ENCODE measurements at regions not wholly inside any gene's neighbourhood (a gene's known extent, or its start where the extent isn't known, plus 50 kb on each side); places are given as distances from the start of the nearest gene placed in this dataset.
A peak's percentile ranks its signal among the peaks of the same experiment; 100 is the strongest.

- TF ChIP-seq, protein P1, sequence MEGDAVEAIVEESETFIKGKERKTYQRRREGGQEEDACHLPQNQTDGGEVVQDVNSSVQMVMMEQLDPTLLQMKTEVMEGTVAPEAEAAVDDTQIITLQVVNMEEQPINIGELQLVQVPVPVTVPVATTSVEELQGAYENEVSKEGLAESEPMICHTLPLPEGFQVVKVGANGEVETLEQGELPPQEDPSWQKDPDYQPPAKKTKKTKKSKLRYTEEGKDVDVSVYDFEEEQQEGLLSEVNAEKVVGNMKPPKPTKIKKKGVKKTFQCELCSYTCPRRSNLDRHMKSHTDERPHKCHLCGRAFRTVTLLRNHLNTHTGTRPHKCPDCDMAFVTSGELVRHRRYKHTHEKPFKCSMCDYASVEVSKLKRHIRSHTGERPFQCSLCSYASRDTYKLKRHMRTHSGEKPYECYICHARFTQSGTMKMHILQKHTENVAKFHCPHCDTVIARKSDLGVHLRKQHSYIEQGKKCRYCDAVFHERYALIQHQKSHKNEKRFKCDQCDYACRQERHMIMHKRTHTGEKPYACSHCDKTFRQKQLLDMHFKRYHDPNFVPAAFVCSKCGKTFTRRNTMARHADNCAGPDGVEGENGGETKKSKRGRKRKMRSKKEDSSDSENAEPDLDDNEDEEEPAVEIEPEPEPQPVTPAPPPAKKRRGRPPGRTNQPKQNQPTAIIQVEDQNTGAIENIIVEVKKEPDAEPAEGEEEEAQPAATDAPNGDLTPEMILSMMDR (IDR thresholded peaks at IDR 0.05; ENCODE audit: unreplicated experiment in 3 of 3), result no peak
- Mint-ChIP-seq H3K9me3 (no peaks in the 10 kb centered on the region), H3K4me3 (no peak overlapping the region), H3K27me3 (ENCODE audit: low read depth) (no peaks in the 10 kb centered on the region), H3K36me3 (ENCODE audit: low read depth) (no peaks in the 10 kb centered on the region), H3K4me1 (no peaks in the 10 kb centered on the region), H3K27ac (no peak overlapping the region)
Measured at GRCh38 chr1:88293691-88294190, 390.3 kb upstream of the PKN2 start.

DNA sequence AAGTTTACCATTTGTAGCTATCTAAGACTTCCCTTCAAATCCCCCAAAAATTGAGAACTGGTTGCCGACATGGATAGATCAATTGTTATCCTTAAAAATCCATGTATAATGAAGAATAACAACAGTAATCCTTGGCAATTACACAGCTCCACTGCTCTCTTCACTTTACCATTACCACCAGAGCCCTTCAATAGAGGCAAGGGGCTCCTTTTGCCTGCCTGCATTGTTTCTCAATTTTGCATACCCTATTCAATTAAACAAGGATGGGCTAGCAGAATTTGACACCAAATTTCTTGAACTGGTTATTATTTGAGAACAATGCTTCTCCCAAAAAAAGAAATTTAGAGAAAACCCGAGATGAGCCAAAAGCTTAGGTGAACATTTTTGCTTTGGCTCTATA lies 387.8 kb upstream of the PKN2 start:
- Mint-ChIP-seq H3K27me3 (ENCODE audit: low read depth) (no peaks in the 10 kb centered on the region), H3K9me3 (no peaks in the 10 kb centered on the region), H3K36me3 (ENCODE audit: low read depth) (no peaks in the 10 kb centered on the region), H3K4me3 (no peak overlapping the region), H3K27ac (no peak overlapping the region), H3K4me1 (no peaks in the 10 kb centered on the region)
- TF ChIP-seq, protein P1 (IDR thresholded peaks at IDR 0.05; ENCODE audit: unreplicated experiment in 3 of 3), result no peak

- no peaks in the 10 kb centered on the region for H3K4me1 Mint-ChIP-seq
- no peak overlapping the region for H3K27ac Mint-ChIP-seq
- no peaks in the 10 kb centered on the region for H3K27me3 Mint-ChIP-seq (ENCODE audit: low read depth)
- no peak overlapping the region for H3K4me3 Mint-ChIP-seq
- no peaks in the 10 kb centered on the region for H3K9me3 Mint-ChIP-seq
- TF ChIP-seq, protein P1 (IDR thresholded peaks at IDR 0.05; ENCODE audit: unreplicated experiment in 3 of 3), result no peak
- no peaks in the 10 kb centered on the region for H3K36me3 Mint-ChIP-seq (ENCODE audit: low read depth)
Measured at GRCh38 chr1:88296642-88297041, 387.4 kb upstream of the PKN2 start.

DNA sequence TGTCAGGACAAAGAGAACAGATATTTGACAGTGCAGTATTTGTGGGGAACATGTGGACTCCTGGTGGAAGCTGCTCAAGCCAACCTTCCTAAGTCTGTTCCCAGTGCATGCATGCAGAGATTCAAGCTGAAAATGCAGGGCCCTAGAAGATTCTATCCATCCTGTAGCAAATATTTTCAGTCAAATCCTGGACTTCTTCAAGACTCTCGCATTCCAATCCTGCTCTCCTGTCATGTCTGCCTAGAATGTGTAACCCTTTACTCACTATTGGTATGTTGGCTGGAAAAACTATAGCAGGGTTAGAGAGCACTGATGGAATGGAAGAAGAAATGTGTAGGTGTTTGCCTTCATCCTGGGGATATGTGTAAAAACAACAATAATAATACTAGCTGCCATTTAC lies 385.6 kb upstream of the PKN2 start:
- Mint-ChIP-seq H3K36me3 (ENCODE audit: low read depth) (no peaks in the 10 kb centered on the region), H3K27me3 (ENCODE audit: low read depth) (no peaks in the 10 kb centered on the region), H3K9me3 (no peaks in the 10 kb centered on the region), H3K4me1 (peaks cover 7% of the 10 kb centered on the region), H3K27ac (no peak overlapping the region), H3K4me3 (no peak overlapping the region)
- TF ChIP-seq, protein P1 (IDR thresholded peaks at IDR 0.05; ENCODE audit: unreplicated experiment in 3 of 3), result no peak

DNA sequence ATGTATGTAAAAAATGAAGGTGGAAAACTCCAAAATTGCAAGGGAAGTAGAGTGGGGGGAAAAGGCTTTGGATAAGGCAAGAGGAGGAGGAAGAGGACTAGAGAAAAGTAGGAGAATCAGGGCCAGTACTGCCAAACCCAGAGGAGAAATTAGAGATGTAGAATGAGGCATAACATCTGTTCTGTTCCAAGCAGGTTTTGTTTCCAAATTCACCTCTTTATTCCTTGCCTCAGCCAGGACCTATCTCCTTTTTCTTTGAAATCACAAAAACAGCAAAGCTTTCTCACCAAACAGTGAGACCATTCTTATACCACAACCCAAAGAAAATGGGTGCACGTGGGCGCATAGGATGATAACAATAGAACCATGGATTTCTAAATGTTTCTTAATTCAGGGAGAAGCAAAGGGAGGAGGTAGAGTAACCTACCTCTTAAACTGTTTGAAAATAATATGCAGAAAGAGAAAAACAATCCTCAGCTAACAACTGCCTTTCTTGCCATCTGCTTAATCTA lies 383.3 kb upstream of the PKN2 start:
- TF ChIP-seq, protein P1 (IDR thresholded peaks at IDR 0.05; ENCODE audit: unreplicated experiment in 3 of 3), result no peak
- Mint-ChIP-seq H3K4me1 (peaks cover 7% of the 10 kb centered on the region), H3K27me3 (ENCODE audit: low read depth) (no peaks in the 10 kb centered on the region), H3K4me3 (no peak overlapping the region), H3K9me3 (no peaks in the 10 kb centered on the region), H3K36me3 (ENCODE audit: low read depth) (no peaks in the 10 kb centered on the region), H3K27ac (no peak overlapping the region)

DNA sequence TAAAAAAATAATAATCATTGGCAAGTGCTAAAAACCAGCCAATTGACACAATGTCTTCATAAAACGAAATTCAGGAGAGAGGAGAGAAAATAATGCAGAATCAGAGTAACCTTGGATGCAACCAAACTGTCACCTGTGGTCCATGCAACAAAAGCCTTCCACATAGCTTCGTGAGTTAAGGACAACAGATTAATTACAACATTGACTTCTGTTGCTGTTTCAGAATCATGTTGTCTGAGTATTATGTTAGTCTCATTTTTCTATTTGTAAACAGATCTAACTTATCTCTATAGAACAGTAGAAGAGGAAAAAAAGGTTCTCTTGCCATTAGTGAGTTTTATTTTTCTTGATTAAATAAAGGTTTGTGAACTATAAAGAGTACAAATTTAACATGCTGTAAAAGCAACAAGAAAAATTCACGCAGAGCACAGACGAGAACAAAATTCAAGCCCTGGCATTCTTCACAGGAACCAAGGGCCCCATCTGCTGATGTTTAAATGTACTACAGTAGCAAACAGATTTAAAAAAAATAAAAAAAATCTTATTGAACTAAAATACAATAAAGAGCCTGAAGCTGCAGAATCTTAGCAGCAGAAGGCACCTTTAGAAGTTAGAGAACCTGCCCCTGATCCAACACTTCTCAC lies 381.1 kb upstream of the PKN2 start:
- Mint-ChIP-seq H3K27ac (no peak overlapping the region), H3K4me1 (peaks cover 7% of the 10 kb centered on the region), H3K36me3 (ENCODE audit: low read depth) (no peaks in the 10 kb centered on the region), H3K9me3 (no peaks in the 10 kb centered on the region), H3K27me3 (ENCODE audit: low read depth) (no peaks in the 10 kb centered on the region), H3K4me3 (no peak overlapping the region)
- TF ChIP-seq, protein P1 (IDR thresholded peaks at IDR 0.05; ENCODE audit: unreplicated experiment in 3 of 3), result peak; percentile 69 to 75 (median 73)

All from nephron (organoid).